Calu3 (cell line): ENCODE measurements at regions not wholly inside any gene's neighbourhood (a gene's known extent, or its start where the extent isn't known, plus 50 kb on each side); places are given as distances from the start of the nearest gene placed in this dataset.

Experiments
- BruUV-seq: library from RNA; stranded (reverse); fragments of 400-500 nt; replicated peaks from 2 replicates; lab custom pipeline; 2021; lab: Mats Ljungman, UMichigan
- CTCF ChIA-PET: fragments of 300-600 bp; sonication (Branson Sonifier 250); formaldehyde crosslinking; loops from one replicate; lab custom pipeline; 2022; ENCODE audit warnings: antibody characterized with exemption; lab: Charles Lee
- DNase-seq: peaks from one replicate; pipeline ENCODE4 v3.0.0; 2022
- H3K27ac Mint-ChIP-seq: one replicate; pipeline ENCODE4 v1.8.0; 2022; ENCODE audit warnings: mixed read lengths; ENCODE audit not compliant: unreplicated experiment
- H3K27me3 Mint-ChIP-seq: one replicate; pipeline ENCODE4 v1.8.0; 2022; ENCODE audit warnings: mixed read lengths; ENCODE audit not compliant: unreplicated experiment
- H3K36me3 Mint-ChIP-seq: one replicate; pipeline ENCODE4 v1.8.0; 2022; ENCODE audit warnings: mild to moderate bottlenecking, moderate library complexity, mixed read lengths; ENCODE audit not compliant: insufficient read depth, unreplicated experiment
- H3K4me1 Mint-ChIP-seq: one replicate; pipeline ENCODE4 v1.8.0; 2022; ENCODE audit warnings: mild to moderate bottlenecking, low read depth, mixed read lengths; ENCODE audit not compliant: unreplicated experiment
- H3K4me3 Mint-ChIP-seq: one replicate; pipeline ENCODE4 v1.8.0; 2022; ENCODE audit warnings: mild to moderate bottlenecking, low read depth, moderate library complexity, mixed read lengths; ENCODE audit not compliant: unreplicated experiment
- H3K9me3 Mint-ChIP-seq: one replicate; pipeline ENCODE4 v1.8.0; 2022; ENCODE audit warnings: low read depth, mixed read lengths; ENCODE audit not compliant: unreplicated experiment
- CTCF ChIP-seq: fragments of 200-600 bp; IDR thresholded peaks from one replicate; pipeline ENCODE4 v1.8.0; 2022; ENCODE audit warnings: antibody characterized with exemption; ENCODE audit not compliant: unreplicated experiment
- intact Hi-C: fragments of 100-400 bp; cut with micrococcal nuclease; formaldehyde crosslinking; loops from one replicate; pipeline ENCODE4 v1.10.0; 2022; ENCODE audit not compliant: unreplicated experiment

- H3K9me3 Mint-ChIP-seq: no peaks in the 10 kb centered on the region
- DNase-seq: no peak
- no peaks in the 10 kb centered on the region for H3K4me1 Mint-ChIP-seq
- H3K4me3 Mint-ChIP-seq: no peak overlapping the region
- intact Hi-C loops: loop anchor here (5.0 kb wide), 1 partner anchor 706 kb away; no protein-coding TSS in a partner anchor
- BruUV-seq: no TSS peak
- TF ChIP-seq CTCF: no peak
- CTCF ChIA-PET: no interaction called here
- no peaks in the 10 kb centered on the region for H3K36me3 Mint-ChIP-seq
- no peak overlapping the region for H3K27ac Mint-ChIP-seq
- no peaks in the 10 kb centered on the region for H3K27me3 Mint-ChIP-seq
These were observed 145.1 kb upstream of the PLN start for GRCh38 chr6:118403036-118403435.

- Mint-ChIP-seq H3K36me3 (no peaks in the 10 kb centered on the region), H3K27me3 (peaks cover 28% of the 10 kb centered on the region), H3K27ac (no peak overlapping the region), H3K4me3 (no peak overlapping the region), H3K4me1 (no peaks in the 10 kb centered on the region), H3K9me3 (no peaks in the 10 kb centered on the region)
- BruUV-seq: no TSS peak
- CTCF ChIA-PET: no interaction called here
- no peak for TF ChIP-seq CTCF
- DNase-seq: no peak
- intact Hi-C loops: no loop called here
These were observed 139.2 kb upstream of the PLN start for GRCh38 chr6:118408863-118409262.

GRCh38 chr6:118410001-118410400 lies 138.1 kb upstream of the PLN start:
- intact Hi-C loops: no loop called here
- no peaks in the 10 kb centered on the region for H3K9me3 Mint-ChIP-seq
- H3K4me3 Mint-ChIP-seq: no peak overlapping the region
- CTCF ChIA-PET: no interaction called here
- no peak for DNase-seq
- no TSS peak for BruUV-seq
- H3K27me3 Mint-ChIP-seq: peaks cover 28% of the 10 kb centered on the region
- no peaks in the 10 kb centered on the region for H3K4me1 Mint-ChIP-seq
- H3K36me3 Mint-ChIP-seq: no peaks in the 10 kb centered on the region
- no peak for TF ChIP-seq CTCF
- no peak overlapping the region for H3K27ac Mint-ChIP-seq
